GM12892 (cell line): ENCODE measurements at regions not wholly inside any gene's neighbourhood (a gene's known extent, or its start where the extent isn't known, plus 50 kb on each side); places are given as distances from the start of the nearest gene placed in this dataset.

ENCODE experiments used
- POLR2A ChIP-seq: IDR thresholded peaks from 2 replicates; pipeline ENCODE4 v1.6.1; 2011; ENCODE audit warnings: low read depth, low read length, control low read depth
- POLR2AphosphoS5 ChIP-seq: IDR thresholded peaks from 2 replicates; pipeline ENCODE4 v1.6.1; 2011; ENCODE audit warnings: low read depth, low read length, control low read depth
- TAF1 ChIP-seq: IDR thresholded peaks from 2 replicates; pipeline ENCODE4 v1.6.1; 2011; ENCODE audit warnings: low read depth, mild to moderate bottlenecking, control low read depth, low read length, borderline replicate concordance

- TF ChIP-seq POLR2A (no peak), POLR2AphosphoS5 (no peak), TAF1 (no peak)
Observed at GRCh38 chr22:48806227-48806781, 1021.4 kb downstream of the BRD1 start.
